NCI-H2081 treated with DMSO at 0.1 percent for 48 hours (cell line): ENCODE measurements at regions not wholly inside any gene's neighbourhood (a gene's known extent, or its start where the extent isn't known, plus 50 kb on each side); places are given as distances from the start of the nearest gene placed in this dataset.

ENCODE experiments used
- DNase-seq: peaks from one replicate; lab custom pipeline; 2025; lab: John Stamatoyannopoulos, UW

- DNase-seq = no peak
Observed at GRCh38 chr14:38847161-38847560, 255.9 kb downstream of the SEC23A start.

DNA sequence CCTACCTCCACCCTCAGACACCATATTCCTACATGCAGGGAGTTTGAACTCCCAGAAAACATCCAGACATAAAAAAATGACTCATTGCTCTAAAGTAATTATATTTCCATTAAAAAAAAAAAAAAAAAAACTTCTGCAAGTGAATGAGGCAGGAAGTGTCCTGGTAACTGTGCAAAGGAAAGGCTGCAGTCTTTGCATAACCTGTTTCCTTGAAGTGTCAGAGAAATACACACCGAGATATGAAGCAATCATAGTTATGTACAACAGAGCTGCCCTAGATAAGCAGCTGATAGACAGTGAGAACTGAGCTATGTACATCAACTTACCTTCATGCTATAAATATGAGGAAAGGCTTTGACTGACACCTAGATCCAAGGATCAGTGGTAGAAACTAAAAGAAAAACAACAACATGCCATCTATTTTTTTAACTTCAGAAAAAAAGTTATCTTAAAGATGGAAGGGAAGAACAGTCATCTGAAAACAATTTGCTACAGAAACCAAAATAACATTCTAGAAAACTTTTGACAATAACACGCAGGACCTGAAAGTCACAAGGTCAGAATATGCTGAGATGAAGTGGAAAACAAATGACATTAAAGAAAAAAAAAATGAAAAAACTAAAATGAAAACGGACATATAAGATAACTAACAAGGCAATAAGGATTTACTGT is 263.2 kb downstream of the SEC23A start:
- DNase-seq = no peak

DNA sequence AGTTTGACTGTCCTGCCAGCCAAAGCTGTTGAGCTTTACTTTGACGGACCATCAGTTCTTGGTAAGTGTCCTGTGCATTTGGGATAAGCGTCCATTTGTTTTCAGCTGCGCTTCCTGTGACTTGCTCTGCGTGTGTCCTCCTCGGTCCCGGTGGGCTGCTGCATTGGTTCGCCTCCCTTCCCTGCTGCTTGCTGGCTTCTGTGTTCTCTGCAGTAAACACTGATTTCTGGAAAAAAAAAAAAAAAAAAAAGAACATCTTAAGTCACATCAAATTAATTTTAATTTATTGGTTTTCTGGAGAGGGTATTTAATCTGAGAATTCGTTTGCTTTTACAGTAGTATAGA is 264.1 kb downstream of the SEC23A start:
- no peak for DNase-seq

DNA sequence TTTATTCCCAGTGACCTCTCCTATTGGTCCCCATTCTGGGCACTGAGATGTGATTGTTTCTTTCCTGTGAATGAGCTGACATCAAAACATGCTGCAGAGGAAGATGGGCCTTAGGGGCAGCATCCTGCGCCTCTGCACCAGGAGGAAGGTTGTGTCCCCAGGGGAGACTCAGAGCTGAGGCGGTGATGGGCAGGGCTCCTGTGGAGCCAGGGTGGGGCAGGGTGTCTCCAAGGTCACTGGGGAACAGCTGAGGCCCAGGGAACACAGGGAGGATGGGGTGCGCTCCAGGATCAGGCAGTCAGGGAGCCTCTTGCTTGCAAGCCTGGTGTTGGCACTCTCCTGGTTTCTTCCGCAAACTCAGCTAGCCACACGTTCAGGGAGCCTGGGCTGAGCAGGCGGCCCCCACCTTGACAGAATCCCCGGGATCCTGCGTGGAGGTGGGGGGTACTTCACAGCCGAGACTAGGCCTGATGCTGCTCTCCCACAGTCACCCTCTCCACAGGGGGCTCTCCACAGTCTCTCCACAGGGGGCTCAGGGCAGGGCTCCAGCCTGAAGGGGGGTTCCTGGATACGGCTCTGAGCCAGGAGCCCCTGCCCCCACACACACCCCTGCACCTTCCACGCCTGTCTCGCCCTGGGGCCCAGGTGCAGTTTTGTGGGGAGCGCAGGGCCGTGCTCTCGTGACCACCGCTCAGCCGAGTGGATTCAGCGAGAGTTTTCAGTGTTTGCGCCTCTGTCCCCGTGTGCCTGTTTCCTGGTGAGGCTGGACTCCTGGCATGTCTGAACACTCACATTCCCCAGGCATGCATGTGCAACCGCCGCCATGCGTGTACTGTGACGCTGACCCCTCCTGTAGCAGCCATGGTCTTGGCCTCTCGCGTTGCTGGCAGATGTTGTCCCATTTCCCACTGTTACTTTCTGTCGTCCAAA is 264.7 kb downstream of the SEC23A start:
- no peak for DNase-seq

DNA sequence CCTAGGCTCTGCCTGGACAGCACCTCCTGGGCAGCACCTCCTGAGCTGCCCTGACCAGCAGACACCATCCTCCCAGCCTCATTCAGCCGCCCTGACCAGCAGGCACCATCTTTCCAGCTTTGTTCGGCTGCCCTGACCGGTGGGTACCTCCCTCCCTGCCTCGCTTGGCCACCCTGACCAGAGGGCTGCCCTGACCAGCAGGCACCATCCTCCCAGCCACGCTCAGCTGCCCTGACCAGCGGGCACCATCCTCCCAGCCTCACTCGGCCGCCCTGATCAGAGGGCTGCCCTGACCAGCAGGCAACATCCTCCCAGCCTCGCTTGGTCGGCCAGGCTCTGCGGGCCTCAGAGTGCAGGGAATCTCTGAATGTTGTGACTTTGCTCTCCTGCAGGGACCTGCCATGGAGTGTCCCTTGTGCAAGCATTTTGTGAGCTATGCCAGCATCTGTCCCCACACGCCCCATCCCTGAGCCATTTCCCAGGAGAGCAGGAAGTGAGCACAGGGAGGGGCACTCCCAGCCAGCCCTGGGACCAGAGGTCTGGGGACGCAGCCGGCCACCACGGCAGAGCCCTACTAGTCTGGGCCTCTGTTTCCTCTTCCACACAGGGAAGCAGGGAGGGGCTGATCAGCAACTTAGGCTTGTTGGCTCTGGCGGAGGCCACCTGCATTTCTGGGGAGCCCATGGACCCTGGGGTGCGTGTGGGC is 265.5 kb downstream of the SEC23A start:
- DNase-seq = no peak

DNA sequence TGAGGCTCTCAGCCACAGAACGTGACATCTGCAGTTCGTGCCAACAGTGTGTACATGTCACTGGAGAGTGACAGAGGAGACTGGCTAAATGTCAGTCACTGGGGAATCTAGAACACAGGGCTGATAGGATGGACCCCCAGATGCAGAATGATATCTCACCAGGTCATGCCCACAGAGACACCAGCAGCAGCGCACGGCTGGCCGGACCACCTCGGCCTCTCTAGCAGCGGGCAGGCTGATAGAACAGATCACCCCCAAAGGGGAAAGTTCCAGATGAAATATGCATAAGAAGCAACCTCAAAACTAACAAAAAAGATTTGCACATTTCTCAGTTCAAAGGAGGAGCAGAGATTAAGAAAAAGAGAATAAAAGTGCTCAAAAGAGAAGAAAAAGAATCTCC is 266.5 kb downstream of the SEC23A start:
- no peak for DNase-seq

DNA sequence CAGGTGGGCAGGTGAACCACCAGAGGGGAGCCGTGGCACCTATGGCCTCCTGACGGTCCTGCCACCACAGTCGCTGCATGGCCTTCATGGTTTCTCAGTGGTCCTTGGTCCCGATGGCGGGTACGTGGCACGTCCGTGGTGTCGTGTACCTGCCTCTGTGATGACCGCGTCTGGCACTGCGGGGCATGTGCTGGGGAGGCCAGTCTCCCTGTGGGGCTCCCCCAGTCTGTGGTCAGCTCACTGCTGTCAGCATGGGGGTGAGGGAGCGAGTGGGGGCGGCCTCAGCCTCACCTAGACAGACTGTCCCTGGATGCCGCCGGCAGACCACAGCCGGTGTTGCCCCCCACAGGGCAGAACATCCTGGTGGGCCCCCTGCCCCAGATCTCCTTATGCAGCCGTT is 267.2 kb downstream of the SEC23A start:
- no peak for DNase-seq

DNA sequence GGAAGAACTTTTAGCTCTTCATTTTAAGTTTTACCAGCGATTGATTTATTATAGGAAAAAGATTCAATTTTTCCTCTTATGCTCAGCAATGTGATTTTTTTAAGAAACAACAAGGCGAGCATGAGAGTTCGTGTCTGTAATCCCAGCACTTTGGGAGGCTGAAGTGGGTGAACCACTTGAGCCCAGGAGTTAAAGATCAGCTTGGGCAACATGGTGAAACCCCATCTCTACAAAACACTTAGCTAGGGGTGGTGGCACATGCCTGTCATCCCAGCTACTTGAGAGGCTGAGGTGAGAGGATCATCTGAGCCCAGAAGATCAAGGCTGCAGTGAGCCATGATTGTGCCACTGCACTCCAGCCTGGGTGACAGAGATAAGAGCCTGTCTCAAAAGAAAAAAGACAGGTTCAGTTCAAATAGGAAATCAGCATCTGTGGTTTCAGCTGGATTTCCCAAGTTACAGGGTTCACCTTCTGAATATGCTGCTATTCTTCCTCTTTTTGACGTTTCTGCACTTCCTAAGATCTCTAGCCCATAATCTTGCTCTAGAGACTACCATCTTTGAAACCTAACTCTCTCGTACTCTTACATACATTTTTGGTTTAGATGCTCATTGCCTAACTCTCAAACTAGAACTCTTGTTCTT is 274.7 kb downstream of the SEC23A start:
- DNase-seq = no peak

- no peak for DNase-seq
Observed at GRCh38 chr14:38824706-38825105, 278.3 kb downstream of the SEC23A start.

DNA sequence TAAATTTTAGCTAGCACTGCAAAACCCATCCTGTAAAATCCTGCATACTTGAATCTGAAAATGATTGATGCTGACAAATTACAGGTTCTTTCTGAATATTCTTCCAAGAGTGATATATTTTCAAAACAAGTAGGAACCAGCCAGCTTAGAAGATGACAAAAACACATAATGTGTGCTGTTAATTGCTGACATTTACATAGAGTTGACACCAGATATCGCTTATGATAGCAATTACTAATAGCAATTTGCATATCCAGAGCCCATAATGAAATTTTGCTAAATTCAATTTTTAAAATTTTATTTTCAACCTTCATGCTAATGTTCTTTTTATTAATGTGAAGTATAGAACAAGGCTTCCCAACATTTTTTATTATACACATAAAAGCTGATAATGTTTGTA is 284.5 kb downstream of the SEC23A start:
- DNase-seq = no peak

DNA sequence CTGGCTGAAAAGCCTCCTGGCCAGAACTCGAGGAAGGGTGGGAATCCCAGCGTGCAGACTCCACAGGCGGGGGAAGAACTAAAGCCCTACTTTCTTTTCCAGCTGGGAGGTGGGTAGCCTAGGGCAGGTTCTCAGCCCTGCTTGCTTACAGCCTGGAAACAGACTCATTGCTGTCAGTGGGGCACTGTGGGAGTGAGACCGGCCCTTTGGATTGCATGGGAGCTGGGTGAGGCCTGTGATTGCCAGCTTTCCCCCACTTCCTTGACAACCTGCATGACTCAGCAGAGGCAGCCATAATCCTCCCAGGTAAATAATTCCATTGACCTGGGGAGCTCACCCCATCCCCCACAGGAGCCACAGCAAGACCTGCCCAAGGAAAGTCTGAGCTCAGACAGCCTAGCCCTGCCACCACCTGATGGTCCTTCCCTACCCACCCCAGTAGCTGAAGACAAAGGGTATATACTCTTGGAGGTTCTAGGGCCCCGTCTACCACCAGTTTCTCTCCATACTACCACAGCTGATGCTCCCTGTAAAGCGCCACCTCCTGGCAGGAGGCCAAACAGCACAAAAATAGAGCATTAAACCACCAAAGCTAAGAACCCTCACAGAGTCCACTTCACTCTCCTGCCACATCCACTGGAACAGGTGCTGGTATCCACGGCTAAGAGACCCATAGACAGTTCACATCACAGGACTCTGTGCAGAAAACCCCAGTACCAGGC is 294.1 kb downstream of the SEC23A start:
- DNase-seq = no peak

DNA sequence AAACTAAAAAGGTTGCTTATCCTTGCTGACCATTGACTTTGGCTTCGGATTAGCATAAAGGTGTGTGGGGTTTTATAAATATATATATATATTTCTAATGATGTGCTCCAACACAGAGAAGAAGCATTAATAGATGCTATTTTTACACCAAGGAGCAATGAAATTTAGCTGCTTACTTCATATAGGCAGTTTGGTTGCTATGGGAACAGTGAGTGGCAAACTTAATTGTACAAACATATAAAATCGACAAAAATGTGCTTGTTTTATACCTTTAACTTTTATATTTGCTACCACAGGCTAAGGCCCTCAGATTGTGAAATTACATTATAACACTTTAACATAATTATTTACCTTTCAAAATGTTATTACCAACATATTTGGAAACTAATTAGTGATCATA is 303.4 kb downstream of the SEC23A start:
- DNase-seq = no peak

GRCh38 chr14:38794677-38795076 is 308.4 kb downstream of the SEC23A start:
- no peak for DNase-seq

DNA sequence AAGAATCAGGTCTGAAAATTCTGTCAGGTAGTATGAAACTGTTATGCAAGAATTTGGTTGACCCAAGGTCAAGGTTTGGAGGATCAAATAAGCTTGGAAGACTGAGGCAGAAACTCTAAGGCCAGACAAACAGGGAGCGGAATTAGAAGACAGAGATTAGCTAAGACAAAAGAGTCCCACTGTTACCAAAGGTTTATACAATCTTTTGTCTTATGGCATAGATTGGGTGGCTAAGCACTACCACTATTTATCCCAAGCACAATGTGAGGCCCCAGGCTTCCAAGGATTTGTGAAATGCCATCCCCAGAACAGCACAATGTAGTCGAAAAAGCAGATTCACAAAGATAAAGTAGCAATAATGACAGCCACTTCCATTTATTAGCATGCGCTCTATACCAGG is 311.2 kb downstream of the SEC23A start:
- DNase-seq = no peak

DNA sequence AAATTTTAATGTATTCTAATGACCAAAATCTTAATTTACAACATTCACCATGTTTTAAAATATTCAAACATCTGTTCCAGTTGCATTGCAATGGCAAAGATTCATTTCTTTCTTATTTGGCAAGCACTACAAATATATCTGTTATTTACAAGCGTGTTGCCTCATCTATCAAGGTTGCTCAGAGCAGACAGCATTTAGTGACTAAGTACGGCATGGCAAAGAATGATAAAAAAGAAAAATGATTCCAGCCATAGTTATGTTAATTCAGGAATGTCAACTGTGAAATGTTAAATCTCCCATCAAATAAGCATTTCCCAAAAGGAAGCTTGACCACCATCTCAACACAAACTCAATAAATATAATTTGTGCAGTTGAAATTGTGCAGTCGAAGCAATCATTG is 312.1 kb downstream of the SEC23A start:
- DNase-seq = no peak

GRCh38 chr14:38789805-38790204 is 313.2 kb downstream of the SEC23A start:
- DNase-seq = no peak

DNA sequence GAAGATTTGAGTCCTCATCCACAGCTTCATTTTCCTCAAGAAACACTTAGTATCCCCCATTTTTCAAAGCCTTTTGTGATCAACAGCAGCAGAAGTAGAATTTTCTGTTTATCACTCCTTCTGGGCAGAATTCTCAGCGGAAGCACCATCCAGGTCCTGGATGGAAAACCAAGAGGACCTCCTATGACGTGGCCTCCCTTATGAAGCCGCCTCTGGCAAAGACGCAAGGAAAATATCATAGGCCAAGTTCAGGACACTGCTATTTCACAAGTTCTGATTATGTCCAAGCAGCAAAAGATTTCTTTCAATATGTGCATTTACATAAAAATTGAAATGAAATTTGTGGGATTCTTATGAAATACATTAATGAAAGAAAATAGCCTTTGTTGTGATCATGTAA is 315.0 kb downstream of the SEC23A start:
- DNase-seq = no peak

- no peak for DNase-seq
Observed at GRCh38 chr14:38786921-38787320, 316.1 kb downstream of the SEC23A start.

GRCh38 chr14:38777401-38777800 is 325.6 kb downstream of the SEC23A start:
- DNase-seq = no peak

DNA sequence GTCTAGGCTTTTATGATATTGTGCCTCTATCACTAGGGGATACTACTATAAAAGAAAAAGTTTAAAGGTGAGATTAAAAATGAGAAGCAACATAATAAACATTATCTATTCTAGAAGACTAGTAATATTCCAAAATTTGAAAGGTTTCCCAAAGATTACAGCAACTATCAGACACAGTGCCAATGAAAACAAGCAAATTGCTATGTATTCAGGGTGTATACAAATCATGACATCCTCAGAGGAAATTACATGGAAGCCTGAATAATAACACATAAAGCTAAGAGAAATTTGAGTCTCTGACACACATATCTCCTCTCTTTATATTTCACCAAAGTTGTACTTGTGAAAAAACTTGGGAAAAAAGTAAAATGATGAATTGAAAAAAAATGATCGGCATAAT is 327.0 kb downstream of the SEC23A start:
- DNase-seq = no peak

GRCh38 chr14:38774162-38774561 is 328.9 kb downstream of the SEC23A start:
- no peak for DNase-seq

GRCh38 chr14:38770251-38770650 is 332.8 kb downstream of the SEC23A start:
- no peak for DNase-seq
